Gastrocnemius medialis (tissue), 4 donors: ENCODE measurements at regions not wholly inside any gene's neighbourhood (a gene's known extent, or its start where the extent isn't known, plus 50 kb on each side); places are given as distances from the start of the nearest gene placed in this dataset.

Experiments
- ATAC-seq, 2 donors: fragments of 150-250 bp; one replicate each; pipeline ENCODE4 v1.9.1; 2016
- DNase-seq, 2 donors: peaks; one replicate each; pipeline ENCODE4 v3.0.0-alpha.2; 2019
- H3K27ac ChIP-seq, 4 donors: fragments of 200-600 bp; sonication (generic); 1 replicate in 1 of 4; 2 replicates in 3 of 4; pipeline ENCODE4 v1.5.1; 2016 to 2018; ENCODE audit warnings: mild to moderate bottlenecking in 2 of 4, moderate library complexity in 1 of 4
- H3K27me3 ChIP-seq, 3 donors: fragments of 200-600 bp; sonication (generic) in 2 of 3; 1 replicate in 1 of 3; 2 replicates in 2 of 3; pipeline versions ENCODE4 v1.5.1 to v1.6.0; 2016 to 2019; ENCODE audit warnings: mild to moderate bottlenecking in 1 of 3, moderate library complexity in 1 of 3
- H3K36me3 ChIP-seq, 2 donors: fragments of 200-600 bp; sonication (generic) in 1 of 2; one replicate each; pipeline ENCODE4 v1.5.1; 2017 to 2018
- H3K4me1 ChIP-seq, 2 donors: fragments of 200-600 bp; sonication (generic) in 1 of 2; one replicate each; pipeline ENCODE4 v1.5.1; 2016 to 2017; ENCODE audit warnings: mild to moderate bottlenecking in 2 of 2
- H3K4me3 ChIP-seq, 4 donors: fragments of 200-600 bp; sonication (generic) in 3 of 4; 1 replicate in 1 of 4; 2 replicates in 3 of 4; pipeline ENCODE4 v1.5.1; 2016 to 2019; ENCODE audit warnings: mild to moderate bottlenecking in 2 of 4
- H3K9me3 ChIP-seq, 3 donors: fragments of 200-600 bp; sonication (generic) in 2 of 3; 1 replicate in 1 of 3; 2 replicates in 2 of 3; pipeline ENCODE4 v1.5.1; 2016 to 2019
- CTCF ChIP-seq, 5 experiments: fragments of 450-650 bp in 3 of 5; fragments of 200-600 bp in 2 of 5; sonication (generic) in 2 of 5; IDR thresholded peaks in 4 of 5; conservative IDR thresholded peaks in 1 of 5; 1 replicate in 4 of 5; 2 replicates in 1 of 5; pipeline ENCODE4 v1.5.1; 2016 to 2019; ENCODE audit warnings: antibody characterized with exemption in 5 of 5, mild to moderate bottlenecking in 3 of 5, moderate library complexity in 3 of 5
- POLR2A ChIP-seq, 2 donors: fragments of 450-650 bp; IDR thresholded peaks; one replicate each; pipeline ENCODE4 v1.6.1; 2017; ENCODE audit warnings: antibody characterized with exemption in 2 of 2, mild to moderate bottlenecking in 2 of 2, moderate library complexity in 2 of 2
- in situ Hi-C, 4 donors: fragments of 200-750 bp; cut with MboI; loops; one replicate each; pipeline versions ENCODE4 v1.15.0 to v1.8.0; 2017; ENCODE audit warnings: low sequenced_read_pairs in 4 of 4
- intact Hi-C: fragments of 100-400 bp; cut with DNase I; formaldehyde crosslinking; loops from one replicate; pipeline ENCODE4 v1.15.1; 2023; ENCODE audit warnings: low total_unique reads

- ATAC-seq, result no peak
- TF ChIP-seq POLR2A (IDR thresholded peaks at IDR 0.05) (no peak), CTCF (IDR thresholded peaks at IDR 0.05 in 4 of 5, conservative IDR thresholded peaks at IDR 0.05 in 1 of 5) (no peak)
- Histone ChIP-seq H3K27me3 (no peaks in the 10 kb centered on the region), H3K36me3 (no peaks in the 10 kb centered on the region), H3K27ac (no peak overlapping the region), H3K4me1 (no peaks in the 10 kb centered on the region), H3K4me3 (no peak overlapping the region), H3K9me3 (no peaks in the 10 kb centered on the region)
- no peak for DNase-seq
- in situ Hi-C loops, result no loop called here
- intact Hi-C loops, result no loop called here
Observed at GRCh38 chr4:106803083-106803482, 233.0 kb downstream of the DKK2 start.

- intact Hi-C loops (no loop called here), in situ Hi-C loops (no loop called here)
- Histone ChIP-seq H3K27ac (no peak overlapping the region), H3K27me3 (no peaks in the 10 kb centered on the region), H3K9me3 (no peaks in the 10 kb centered on the region), H3K36me3 (no peaks in the 10 kb centered on the region), H3K4me1 (no peaks in the 10 kb centered on the region), H3K4me3 (no peak overlapping the region)
- ATAC-seq (no peak), DNase-seq (no peak)
- no peak for TF ChIP-seq CTCF (IDR thresholded peaks at IDR 0.05 in 4 of 5, conservative IDR thresholded peaks at IDR 0.05 in 1 of 5)
- TF ChIP-seq POLR2A (IDR thresholded peaks at IDR 0.05), result no peak
Observed at GRCh38 chr4:106801386-106801785, 234.7 kb downstream of the DKK2 start.

GRCh38 chr4:106796876-106797275 lies 239.2 kb downstream of the DKK2 start:
- H3K4me3 ChIP-seq, result no peak overlapping the region
- in situ Hi-C loops (no loop called here), intact Hi-C loops (no loop called here)
- H3K27ac ChIP-seq, result no peak overlapping the region
- DNase-seq, result no peak
- H3K4me1 ChIP-seq, result no peaks in the 10 kb centered on the region
- H3K9me3 ChIP-seq, result no peaks in the 10 kb centered on the region
- H3K36me3 ChIP-seq, result no peaks in the 10 kb centered on the region
- no peak for TF ChIP-seq CTCF (IDR thresholded peaks at IDR 0.05 in 4 of 5, conservative IDR thresholded peaks at IDR 0.05 in 1 of 5)
- TF ChIP-seq POLR2A (IDR thresholded peaks at IDR 0.05), result no peak
- no peak for ATAC-seq
- H3K27me3 ChIP-seq, result no peaks in the 10 kb centered on the region

GRCh38 chr4:106795326-106795725 lies 240.8 kb downstream of the DKK2 start:
- Histone ChIP-seq H3K9me3 (no peaks in the 10 kb centered on the region), H3K4me1 (no peaks in the 10 kb centered on the region), H3K27me3 (no peaks in the 10 kb centered on the region), H3K4me3 (no peak overlapping the region), H3K36me3 (no peaks in the 10 kb centered on the region), H3K27ac (no peak overlapping the region)
- TF ChIP-seq CTCF (IDR thresholded peaks at IDR 0.05 in 4 of 5, conservative IDR thresholded peaks at IDR 0.05 in 1 of 5) (no peak), POLR2A (IDR thresholded peaks at IDR 0.05) (no peak)
- DNase-seq (no peak), ATAC-seq (no peak)
- in situ Hi-C loops (no loop called here), intact Hi-C loops (no loop called here)

- TF ChIP-seq CTCF (IDR thresholded peaks at IDR 0.05 in 4 of 5, conservative IDR thresholded peaks at IDR 0.05 in 1 of 5) (no peak), POLR2A (IDR thresholded peaks at IDR 0.05) (no peak)
- Histone ChIP-seq H3K4me3 (no peak overlapping the region), H3K4me1 (no peaks in the 10 kb centered on the region), H3K36me3 (no peaks in the 10 kb centered on the region), H3K27me3 (no peaks in the 10 kb centered on the region), H3K27ac (no peak overlapping the region), H3K9me3 (no peaks in the 10 kb centered on the region)
- ATAC-seq (no peak), DNase-seq (no peak)
- in situ Hi-C loops, result no loop called here
- intact Hi-C loops, result no loop called here
Observed at GRCh38 chr4:106793933-106794332, 242.2 kb downstream of the DKK2 start.
